ENCODE measurements at regions not wholly inside any gene's neighbourhood (a gene's known extent, or its start where the extent isn't known, plus 50 kb on each side); places are given as distances from the start of the nearest gene placed in this dataset.

DNA sequence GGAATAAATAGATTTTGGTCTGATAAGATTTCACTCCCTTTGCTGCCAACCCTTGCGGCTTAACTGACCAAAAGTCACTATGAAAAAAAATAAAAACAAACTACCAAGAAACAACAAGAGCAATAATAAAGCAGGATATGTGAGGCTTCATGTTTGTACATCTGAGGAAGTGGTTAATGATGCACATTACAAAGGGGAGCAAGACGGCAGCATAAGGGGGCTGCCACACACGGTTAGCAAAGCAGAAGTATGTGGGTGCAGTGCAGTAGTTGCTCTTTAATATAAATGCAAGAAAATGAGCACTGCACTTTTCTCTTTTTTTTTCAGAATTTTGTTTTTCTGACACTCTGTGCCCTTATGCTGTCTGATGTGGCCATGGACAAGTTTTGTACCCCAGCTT is 377.1 kb upstream of the CNTNAP5 start (continued):
- TF ChIP-seq CREB1 (CRISPR knock-in tag; IDR thresholded peaks at IDR 0.05; ENCODE audit: low read depth) = no peak
- TF ChIP-seq, protein P1, sequence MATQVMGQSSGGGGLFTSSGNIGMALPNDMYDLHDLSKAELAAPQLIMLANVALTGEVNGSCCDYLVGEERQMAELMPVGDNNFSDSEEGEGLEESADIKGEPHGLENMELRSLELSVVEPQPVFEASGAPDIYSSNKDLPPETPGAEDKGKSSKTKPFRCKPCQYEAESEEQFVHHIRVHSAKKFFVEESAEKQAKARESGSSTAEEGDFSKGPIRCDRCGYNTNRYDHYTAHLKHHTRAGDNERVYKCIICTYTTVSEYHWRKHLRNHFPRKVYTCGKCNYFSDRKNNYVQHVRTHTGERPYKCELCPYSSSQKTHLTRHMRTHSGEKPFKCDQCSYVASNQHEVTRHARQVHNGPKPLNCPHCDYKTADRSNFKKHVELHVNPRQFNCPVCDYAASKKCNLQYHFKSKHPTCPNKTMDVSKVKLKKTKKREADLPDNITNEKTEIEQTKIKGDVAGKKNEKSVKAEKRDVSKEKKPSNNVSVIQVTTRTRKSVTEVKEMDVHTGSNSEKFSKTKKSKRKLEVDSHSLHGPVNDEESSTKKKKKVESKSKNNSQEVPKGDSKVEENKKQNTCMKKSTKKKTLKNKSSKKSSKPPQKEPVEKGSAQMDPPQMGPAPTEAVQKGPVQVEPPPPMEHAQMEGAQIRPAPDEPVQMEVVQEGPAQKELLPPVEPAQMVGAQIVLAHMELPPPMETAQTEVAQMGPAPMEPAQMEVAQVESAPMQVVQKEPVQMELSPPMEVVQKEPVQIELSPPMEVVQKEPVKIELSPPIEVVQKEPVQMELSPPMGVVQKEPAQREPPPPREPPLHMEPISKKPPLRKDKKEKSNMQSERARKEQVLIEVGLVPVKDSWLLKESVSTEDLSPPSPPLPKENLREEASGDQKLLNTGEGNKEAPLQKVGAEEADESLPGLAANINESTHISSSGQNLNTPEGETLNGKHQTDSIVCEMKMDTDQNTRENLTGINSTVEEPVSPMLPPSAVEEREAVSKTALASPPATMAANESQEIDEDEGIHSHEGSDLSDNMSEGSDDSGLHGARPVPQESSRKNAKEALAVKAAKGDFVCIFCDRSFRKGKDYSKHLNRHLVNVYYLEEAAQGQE (IDR thresholded peaks at IDR 0.05; ENCODE audit: unreplicated experiment) = no peak
- TF ChIP-seq POLR2AphosphoS5 (IDR thresholded peaks at IDR 0.05; ENCODE audit: low read depth) = no peak
- no peak for TF ChIP-seq EZH2 (IDR thresholded peaks at IDR 0.05; ENCODE audit: low read depth, unreplicated experiment)
- TF ChIP-seq, protein P2, sequence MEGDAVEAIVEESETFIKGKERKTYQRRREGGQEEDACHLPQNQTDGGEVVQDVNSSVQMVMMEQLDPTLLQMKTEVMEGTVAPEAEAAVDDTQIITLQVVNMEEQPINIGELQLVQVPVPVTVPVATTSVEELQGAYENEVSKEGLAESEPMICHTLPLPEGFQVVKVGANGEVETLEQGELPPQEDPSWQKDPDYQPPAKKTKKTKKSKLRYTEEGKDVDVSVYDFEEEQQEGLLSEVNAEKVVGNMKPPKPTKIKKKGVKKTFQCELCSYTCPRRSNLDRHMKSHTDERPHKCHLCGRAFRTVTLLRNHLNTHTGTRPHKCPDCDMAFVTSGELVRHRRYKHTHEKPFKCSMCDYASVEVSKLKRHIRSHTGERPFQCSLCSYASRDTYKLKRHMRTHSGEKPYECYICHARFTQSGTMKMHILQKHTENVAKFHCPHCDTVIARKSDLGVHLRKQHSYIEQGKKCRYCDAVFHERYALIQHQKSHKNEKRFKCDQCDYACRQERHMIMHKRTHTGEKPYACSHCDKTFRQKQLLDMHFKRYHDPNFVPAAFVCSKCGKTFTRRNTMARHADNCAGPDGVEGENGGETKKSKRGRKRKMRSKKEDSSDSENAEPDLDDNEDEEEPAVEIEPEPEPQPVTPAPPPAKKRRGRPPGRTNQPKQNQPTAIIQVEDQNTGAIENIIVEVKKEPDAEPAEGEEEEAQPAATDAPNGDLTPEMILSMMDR (conservative IDR thresholded peaks at IDR 0.05; ENCODE audit: low read depth in 2 of 2) = no peak
- no peak for TF ChIP-seq STAT1 (IDR thresholded peaks at IDR 0.05; ENCODE audit: unreplicated experiment)

DNA sequence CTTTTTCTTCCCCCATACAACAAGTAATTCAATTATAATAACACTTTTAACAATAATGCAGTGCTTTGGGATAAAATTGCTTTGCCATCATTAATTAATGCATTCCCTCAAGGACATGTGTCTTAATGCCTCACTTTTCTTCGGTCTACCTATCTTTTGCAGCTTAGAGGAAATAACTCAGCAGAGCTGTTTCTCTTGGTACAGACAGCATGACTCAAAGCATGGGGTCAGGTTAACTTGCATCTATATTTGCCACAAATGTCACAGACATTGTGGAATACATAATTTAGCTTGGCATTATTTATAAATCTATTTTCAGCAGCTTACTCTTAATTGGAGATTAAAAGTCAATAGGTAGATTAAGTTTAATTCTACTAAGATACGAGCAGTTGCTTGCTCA is 376.1 kb upstream of the CNTNAP5 start:
- H3K4me1 ChIP-seq (ENCODE audit: insufficient read depth) = peaks cover 11% of the 10 kb centered on the region; the same call in 1 of the 2 replicates
- Mint-ChIP-seq H3K9me3 (peaks cover 3% of the 10 kb centered on the region; the same call in 1 of the 3 replicates), H3K4me3 (no peak overlapping the region), H3K27me3 (ENCODE audit: insufficient read depth, low read depth, poor library complexity) (no peaks in the 10 kb centered on the region), H3K4me1 (peaks cover 14% of the 10 kb centered on the region), H3K36me3 (ENCODE audit: low read depth) (no peaks in the 10 kb centered on the region; the same call in 2 of the 3 replicates), H3K27ac (no peak overlapping the region)
- H3K9me2 ChIP-seq (ENCODE audit: insufficient read depth) = no peaks in the 10 kb centered on the region
- H3K79me2 ChIP-seq (replicated peaks; ENCODE audit: insufficient read depth) = no peaks in the 10 kb centered on the region
- H2AFZ ChIP-seq = no peak overlapping the region
- no peak overlapping the region for H3K4me3 ChIP-seq
- no peak overlapping the region for H3K4me2 ChIP-seq
- H3K36me3 ChIP-seq (ENCODE audit: insufficient read depth) = no peaks in the 10 kb centered on the region
- no peak for ATAC-seq
- H3F3A ChIP-seq (replicated peaks; ENCODE audit: low read depth) = no peaks in the 10 kb centered on the region
- no peaks in the 10 kb centered on the region for H4K20me1 ChIP-seq (replicated peaks; ENCODE audit: insufficient read depth)
- no peak overlapping the region for H3K27ac ChIP-seq (ENCODE audit: low read depth)
- no peaks in the 10 kb centered on the region for H3K27me3 ChIP-seq (ENCODE audit: insufficient read depth)
- DNase-seq (ENCODE audit: low spot score) = no peak
- TF ChIP-seq EZH2phosphoT487 (IDR thresholded peaks at IDR 0.05; ENCODE audit: unreplicated experiment) (no peak), POLR2AphosphoS5 (IDR thresholded peaks at IDR 0.05; ENCODE audit: low read depth) (no peak), ZNF114 (CRISPR knock-in tag; IDR thresholded peaks at IDR 0.05) (no peak), STAT1 (IDR thresholded peaks at IDR 0.05; ENCODE audit: unreplicated experiment) (no peak)
- TF ChIP-seq, protein P2 (conservative IDR thresholded peaks at IDR 0.05; ENCODE audit: low read depth in 2 of 2) = no peak
- TF ChIP-seq, protein P1 (IDR thresholded peaks at IDR 0.05; ENCODE audit: unreplicated experiment) = no peak
- TF ChIP-seq, protein P3, sequence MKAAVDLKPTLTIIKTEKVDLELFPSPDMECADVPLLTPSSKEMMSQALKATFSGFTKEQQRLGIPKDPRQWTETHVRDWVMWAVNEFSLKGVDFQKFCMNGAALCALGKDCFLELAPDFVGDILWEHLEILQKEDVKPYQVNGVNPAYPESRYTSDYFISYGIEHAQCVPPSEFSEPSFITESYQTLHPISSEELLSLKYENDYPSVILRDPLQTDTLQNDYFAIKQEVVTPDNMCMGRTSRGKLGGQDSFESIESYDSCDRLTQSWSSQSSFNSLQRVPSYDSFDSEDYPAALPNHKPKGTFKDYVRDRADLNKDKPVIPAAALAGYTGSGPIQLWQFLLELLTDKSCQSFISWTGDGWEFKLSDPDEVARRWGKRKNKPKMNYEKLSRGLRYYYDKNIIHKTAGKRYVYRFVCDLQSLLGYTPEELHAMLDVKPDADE (IDR thresholded peaks at IDR 0.05) = no peak

All from GM23338 (cell line).